NCI-H2196 treated with DMSO at 0.1 percent for 48 hours (cell line): ENCODE measurements at regions not wholly inside any gene's neighbourhood (a gene's known extent, or its start where the extent isn't known, plus 50 kb on each side); places are given as distances from the start of the nearest gene placed in this dataset.
A peak's percentile ranks its signal among the peaks of the same experiment; 100 is the strongest.

ENCODE experiments used
- DNase-seq: peaks from one replicate; lab custom pipeline; 2025; ENCODE audit not compliant: unreplicated experiment; lab: John Stamatoyannopoulos, UW

DNA sequence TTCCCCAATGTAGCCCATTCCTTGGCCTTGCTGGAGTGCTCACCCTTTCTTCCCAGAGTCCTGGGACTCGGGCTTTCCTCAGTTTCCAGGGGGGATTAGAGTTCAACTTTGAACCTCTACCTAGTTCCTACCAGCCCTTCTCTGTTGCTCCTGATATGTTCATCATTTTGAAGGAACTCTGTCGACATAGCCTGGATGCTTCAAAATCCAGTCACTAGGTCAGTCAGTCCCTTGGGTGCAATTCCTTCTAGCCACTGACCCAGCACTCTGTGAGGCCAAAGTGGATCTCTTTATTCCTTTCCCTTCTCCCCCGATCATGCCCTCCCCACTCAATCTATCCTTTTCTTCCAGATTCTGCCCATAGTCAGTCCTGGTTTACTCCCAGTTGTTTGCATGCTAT lies 72.3 kb upstream of the TMCC3 start:
- no peak for DNase-seq

- no peak for DNase-seq
Measured at GRCh38 chr12:94721173-94721572, 70.8 kb upstream of the TMCC3 start.

- DNase-seq = peak; percentile 21
Measured at GRCh38 chr12:94718114-94718513, 67.8 kb upstream of the TMCC3 start.

DNA sequence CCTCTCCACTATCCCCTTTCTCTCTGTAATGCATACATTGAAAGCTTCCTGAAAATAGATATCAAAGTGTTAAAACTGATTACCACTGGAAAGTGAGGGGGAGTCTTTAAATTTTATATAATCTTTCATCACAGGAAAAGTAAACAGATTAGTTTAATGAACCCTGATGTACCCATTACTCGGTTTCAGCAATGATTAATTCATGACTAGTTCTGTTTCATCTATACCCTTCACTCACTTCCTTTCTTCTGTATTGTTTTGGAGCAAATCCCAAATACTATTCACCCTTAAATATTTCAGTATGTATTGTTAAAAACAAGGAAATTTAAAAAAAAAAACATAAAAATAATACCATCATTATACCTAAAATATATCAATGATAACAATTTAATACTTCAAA lies 67.3 kb upstream of the TMCC3 start:
- no peak for DNase-seq

GRCh38 chr12:94717108-94717507 lies 66.8 kb upstream of the TMCC3 start:
- DNase-seq = no peak

DNA sequence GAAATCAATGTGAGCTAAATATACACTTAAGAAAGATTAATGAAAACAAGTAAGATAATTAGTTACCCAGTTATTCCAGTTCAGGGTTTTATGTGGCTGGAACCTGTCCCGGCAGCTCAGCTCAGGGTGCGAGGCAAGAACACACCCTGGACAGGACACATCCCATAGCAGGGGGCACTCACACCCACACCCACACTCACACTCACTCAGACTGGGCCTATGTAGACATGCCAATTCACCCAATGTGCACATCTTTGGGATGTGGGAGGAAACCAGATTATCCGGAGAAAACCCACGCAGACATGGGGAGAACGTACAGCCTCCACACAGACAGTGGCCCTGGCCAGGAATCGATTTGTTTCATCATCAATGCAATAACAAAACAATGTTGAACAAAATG lies 66.0 kb upstream of the TMCC3 start:
- no peak for DNase-seq

GRCh38 chr12:94714378-94715114 lies 64.2 kb upstream of the TMCC3 start:
- peak; percentile 10 for DNase-seq

DNA sequence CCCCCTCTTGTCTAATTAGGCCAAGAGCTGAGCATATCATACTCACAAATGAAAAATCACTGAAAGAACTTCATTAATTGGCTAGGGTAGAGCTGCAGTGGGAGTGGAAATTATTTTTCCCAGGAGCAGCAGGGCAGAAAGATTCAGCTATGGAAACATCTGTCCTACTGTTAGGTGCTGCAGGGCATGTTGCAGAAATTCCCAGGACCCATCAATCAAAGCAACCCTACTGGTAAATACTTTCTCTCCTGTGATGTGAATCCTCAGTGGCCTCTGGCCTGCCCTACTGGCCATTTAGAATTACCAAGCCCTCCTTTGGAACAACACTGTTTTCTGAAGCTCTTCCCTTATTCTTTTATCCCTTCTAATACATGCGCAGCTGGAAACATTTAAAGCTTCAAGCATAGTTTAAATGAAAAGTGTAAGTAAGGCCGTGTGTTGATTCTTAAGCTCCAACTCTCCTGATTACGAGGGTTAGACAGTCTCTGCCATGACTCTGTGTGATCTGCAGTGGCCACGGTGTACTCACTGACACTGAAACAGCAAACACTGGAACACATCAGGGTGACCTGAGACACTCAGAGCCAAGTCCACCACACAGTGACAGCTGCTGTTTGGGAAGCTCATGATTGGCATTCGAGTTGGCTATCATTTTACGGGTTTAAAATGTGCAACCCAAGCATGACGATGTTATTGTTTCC lies 62.6 kb upstream of the TMCC3 start:
- DNase-seq = no peak

DNA sequence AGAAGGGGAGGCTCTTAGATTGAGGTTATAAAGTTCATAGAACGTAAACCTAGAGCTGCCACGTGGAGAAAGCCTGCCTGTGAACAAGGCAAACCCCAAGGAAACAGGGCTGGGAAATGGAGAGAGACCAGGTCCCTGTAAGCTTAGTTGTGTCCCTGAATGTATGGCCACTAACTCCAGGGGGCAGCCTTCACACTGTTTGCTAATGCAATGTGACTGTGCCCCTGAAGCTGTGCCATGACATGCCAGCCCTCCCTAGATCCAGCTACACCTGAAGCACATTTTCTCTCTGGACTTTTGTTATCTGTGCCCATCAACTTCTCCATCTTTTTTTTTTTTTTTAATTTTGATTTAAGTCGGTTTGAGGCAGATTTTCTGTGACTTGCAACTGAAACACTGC lies 60.6 kb upstream of the TMCC3 start:
- DNase-seq = no peak

- DNase-seq = no peak
Measured at GRCh38 chr12:94707892-94708291, 57.5 kb upstream of the TMCC3 start.

GRCh38 chr12:94707036-94707435 lies 56.7 kb upstream of the TMCC3 start:
- no peak for DNase-seq

DNA sequence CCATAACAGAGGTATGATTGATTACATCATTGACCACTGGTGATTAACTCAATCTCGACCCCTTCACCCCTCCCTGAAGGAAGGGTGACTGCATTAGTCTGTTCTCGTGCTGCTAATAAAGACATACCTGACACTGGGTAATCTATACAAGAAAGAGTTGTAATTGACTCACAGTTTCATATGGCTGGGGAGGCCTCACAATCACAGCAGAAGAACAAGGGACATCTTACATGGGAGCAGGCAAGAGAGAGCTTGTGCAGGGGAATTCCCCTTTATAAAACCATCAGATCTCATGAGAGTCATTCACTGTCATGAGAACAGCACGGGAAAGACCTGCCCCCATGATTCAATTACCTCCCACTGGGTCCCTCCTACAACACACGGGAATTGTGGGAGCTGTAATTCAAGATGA lies 55.9 kb upstream of the TMCC3 start:
- no peak for DNase-seq

DNA sequence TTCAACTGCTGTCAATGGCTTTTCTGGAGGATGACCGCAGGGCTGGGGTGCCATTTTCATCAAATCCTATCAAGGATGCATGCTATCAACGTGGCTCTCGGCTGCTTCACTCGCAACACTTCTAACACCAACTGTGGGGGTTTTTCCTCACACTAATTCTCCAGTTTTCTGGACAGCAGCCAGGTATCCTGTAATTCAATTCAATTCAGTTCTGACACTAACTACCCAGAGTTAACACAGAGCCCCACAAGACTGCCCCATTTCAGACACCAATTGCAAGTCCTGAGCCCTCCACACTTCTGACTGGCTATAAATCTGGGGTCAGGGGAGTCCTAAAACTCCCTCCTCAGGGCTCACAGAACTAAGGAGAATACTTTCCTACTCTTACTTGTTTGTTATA lies 55.3 kb upstream of the TMCC3 start:
- no peak for DNase-seq

DNA sequence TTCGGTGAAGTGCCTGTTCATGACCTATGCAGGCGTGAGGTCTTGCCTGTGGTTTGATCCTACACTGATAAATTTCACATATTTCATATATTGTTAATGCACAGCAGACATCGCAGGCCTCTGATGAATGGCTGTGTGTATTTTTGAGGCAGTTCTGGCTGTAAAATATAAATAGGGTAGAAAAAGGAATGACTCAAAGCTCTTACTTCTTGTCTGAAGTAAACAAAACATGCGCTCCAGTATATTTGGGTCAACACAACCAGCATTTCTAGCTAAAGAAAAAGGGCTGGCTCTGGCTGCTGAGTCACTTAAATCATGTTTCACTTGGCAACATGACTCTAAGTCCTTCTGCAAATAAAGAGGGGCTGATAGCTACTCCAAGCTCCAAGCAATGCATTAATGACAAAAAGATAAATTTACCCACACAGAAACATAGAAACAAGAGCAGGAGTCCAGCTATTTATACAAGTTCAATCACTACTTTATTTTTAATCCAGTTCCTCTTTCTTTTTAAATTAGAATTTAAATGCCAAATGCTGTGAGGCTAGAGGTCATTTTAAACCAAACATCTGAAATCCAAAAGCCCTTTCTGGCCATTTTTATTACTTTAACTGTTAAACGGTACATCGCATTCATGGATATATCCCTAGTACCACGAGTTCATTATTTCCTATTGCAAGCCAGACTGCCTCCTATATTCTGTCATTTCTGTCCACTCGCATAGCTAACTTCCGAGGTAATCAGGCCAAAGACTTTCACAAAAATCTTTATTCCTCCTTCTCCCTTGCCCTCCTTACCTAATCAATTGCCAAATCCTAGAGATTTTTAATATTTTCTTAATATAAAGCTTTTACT lies 54.3 kb upstream of the TMCC3 start:
- peak; percentile 17 for DNase-seq

DNA sequence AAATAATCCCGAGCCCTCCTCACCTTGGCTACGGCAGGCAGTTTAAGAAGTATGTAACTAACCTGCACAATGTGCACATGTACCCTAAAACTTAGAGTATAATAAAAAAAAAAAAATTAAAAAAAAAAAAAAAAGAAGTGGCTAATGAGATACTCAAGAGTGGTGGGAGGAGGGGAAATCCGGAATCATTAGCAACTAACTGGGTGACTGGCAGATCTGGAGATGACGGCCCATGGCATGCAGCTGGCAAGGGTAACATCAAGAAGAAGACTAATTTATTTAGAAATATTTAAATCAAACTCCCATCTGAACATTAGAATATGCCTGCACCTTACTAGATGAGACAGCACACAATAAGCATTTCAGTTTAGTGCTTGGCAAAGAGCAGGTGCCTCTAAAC lies 52.3 kb upstream of the TMCC3 start:
- DNase-seq = no peak

DNA sequence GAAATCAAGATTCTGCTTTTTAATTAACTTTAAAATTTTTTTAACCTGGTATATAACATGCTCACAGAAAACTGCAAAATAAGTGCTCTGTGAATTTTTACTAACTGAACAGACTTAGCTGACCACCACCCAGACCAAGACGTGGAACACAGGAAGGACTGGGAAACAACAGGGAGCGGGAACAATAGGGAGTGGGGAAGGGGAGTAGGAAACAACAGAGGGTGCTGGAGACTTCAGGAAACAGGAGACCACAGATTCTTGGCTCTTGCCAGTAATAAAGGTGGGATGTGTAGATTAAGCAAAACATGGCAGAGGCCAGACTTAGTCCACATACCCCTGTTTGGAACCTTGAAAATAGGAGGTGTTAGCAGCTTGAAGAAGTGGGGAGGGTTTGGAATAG lies 51.4 kb upstream of the TMCC3 start:
- no peak for DNase-seq

DNA sequence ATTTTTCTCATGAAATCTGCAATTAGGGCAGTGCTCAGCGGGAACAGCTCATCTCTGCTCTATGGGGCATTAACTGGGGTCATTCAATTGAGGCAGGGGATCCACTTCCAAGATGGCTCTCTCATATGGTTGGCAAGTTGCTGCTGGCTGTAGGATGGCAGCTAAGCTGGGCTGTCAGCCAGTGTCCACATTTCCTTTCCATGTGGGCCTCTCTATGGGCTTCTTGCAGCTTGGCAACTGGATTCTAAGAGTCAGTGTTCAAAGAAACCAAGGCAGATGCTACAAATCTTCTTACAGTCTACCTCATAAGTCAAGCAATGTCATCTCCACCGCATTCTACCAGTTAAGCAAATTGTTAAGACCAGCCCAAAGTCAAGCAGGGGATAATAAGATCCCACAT lies 50.3 kb upstream of the TMCC3 start:
- no peak for DNase-seq
